Pancreas (tissue), 10 donors: ENCODE measurements at regions not wholly inside any gene's neighbourhood (a gene's known extent, or its start where the extent isn't known, plus 50 kb on each side); places are given as distances from the start of the nearest gene placed in this dataset.

ENCODE experiments used
- ATAC-seq, 4 donors: fragments of 200-7000 bp; cut with Tn5 transposase; one replicate each; pipeline versions ENCODE4 v1.8.0 to v1.9.1; 2020; ENCODE audit warnings: mild to moderate bottlenecking in 4 of 4, moderate library complexity in 4 of 4
- DNase-seq, 6 donors: peaks; one replicate each; pipeline ENCODE4 v3.0.0-alpha.2; 2020
- FAIRE-seq: peaks from 2 replicates; lab custom pipeline; 2012; peaks lifted over from hg19 to GRCh38; lab: Jason Lieb, UNC
- H3K27ac ChIP-seq, 4 donors: fragments of 200-600 bp; sonication (generic); 1 replicate in 3 of 4; 2 replicates in 1 of 4; pipeline versions ENCODE4 v1.5.0 to v1.8.0; 2020
- H3K27me3 ChIP-seq, 4 donors: fragments of 200-600 bp; one replicate each; pipeline ENCODE4 v1.8.0; 2021
- H3K36me3 ChIP-seq, 3 donors: fragments of 200-600 bp; sonication (generic) in 1 of 3; one replicate each; pipeline versions ENCODE4 v1.5.0 to v1.8.0; 2020 to 2021
- H3K4me1 ChIP-seq, 3 donors: fragments of 200-600 bp; one replicate each; pipeline ENCODE4 v1.8.0; 2021
- H3K4me3 ChIP-seq, 4 donors: fragments of 200-600 bp; sonication (generic) in 2 of 4; one replicate each; pipeline versions ENCODE4 v1.5.0 to v1.8.0; 2020 to 2021
- H3K9me3 ChIP-seq, 4 donors: fragments of 200-600 bp; one replicate each; pipeline ENCODE4 v1.8.0; 2021
- WGBS, 2 donors: extraction: QIAGEN DNeasy Blood & Tissue Kit; methylation state at CpG; one replicate each; pipeline ENCODE4 v1.1.7; 2013; 5-methylcytosine and 5-hydroxymethylcytosine counted together
- intact Hi-C, 3 donors: fragments of 100-400 bp; cut with DNase I; formaldehyde crosslinking; loops; one replicate each; pipeline versions ENCODE4 v1.11.1 to v1.14.2; 2022
- TF ChIP-seq, protein P1 (sequence below), 4 donors: fragments of 200-600 bp; sonication (generic) in 3 of 4; IDR thresholded peaks; one replicate each; pipeline versions ENCODE4 v1.5.0 to v1.8.0; 2021; ENCODE audit warnings: antibody characterized with exemption in 4 of 4
- donor health status: healthy with polysubstance abuse.
- donor health status: DM: no; HTN: no; CAD: no; lungs with moderate emphysema.
- donor health status: DM: no; HTN: no; CAD: no.
- donor health status: control.
- donor health status: control.
- donor health status: Bipolar disorder and iron deficiency.
- donor health status: DM: yes; HTN: yes; CAD: no.
- donor health status: DM: no; HTN: no; CAD: no.
- donor health status: DM: no; HTN: no; CAD: no.
- donor health status: DM: yes; HTN: yes; CAD: no.

DNA sequence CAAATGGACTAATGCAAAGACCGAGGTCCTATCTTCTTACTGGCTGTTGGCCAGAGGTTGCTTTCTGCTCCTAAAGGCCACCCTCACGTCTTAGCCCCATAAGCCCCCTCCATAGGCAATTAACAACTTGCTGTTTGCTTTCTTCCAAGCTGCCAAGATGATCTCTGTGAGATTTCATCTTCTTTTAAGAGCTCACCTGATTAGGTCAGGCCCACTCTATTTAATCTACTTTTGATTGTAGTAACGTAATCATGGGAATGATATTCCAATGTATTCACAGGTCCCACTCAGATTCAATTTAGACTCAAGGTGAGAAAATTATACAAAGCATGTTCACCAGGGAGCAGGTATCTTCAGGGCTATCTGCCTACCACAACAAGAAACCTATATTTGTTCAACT lies 84.4 kb upstream of the RAD23B start:
- 63 to 73% methylated on average over 3 of the region's 3 CpGs for WGBS, 2 donors
- no peak overlapping the region for H3K27ac ChIP-seq
- no peak for FAIRE-seq
- no peak for DNase-seq
- no peak for ATAC-seq
- H3K4me1 ChIP-seq, result no peaks in the 10 kb centered on the region
- no peaks in the 10 kb centered on the region for H3K27me3 ChIP-seq
- no peaks in the 10 kb centered on the region for H3K9me3 ChIP-seq
- H3K4me3 ChIP-seq, result no peak overlapping the region
- intact Hi-C loops, result no loop called here
- H3K36me3 ChIP-seq, result no peaks in the 10 kb centered on the region
- TF ChIP-seq, protein P1, sequence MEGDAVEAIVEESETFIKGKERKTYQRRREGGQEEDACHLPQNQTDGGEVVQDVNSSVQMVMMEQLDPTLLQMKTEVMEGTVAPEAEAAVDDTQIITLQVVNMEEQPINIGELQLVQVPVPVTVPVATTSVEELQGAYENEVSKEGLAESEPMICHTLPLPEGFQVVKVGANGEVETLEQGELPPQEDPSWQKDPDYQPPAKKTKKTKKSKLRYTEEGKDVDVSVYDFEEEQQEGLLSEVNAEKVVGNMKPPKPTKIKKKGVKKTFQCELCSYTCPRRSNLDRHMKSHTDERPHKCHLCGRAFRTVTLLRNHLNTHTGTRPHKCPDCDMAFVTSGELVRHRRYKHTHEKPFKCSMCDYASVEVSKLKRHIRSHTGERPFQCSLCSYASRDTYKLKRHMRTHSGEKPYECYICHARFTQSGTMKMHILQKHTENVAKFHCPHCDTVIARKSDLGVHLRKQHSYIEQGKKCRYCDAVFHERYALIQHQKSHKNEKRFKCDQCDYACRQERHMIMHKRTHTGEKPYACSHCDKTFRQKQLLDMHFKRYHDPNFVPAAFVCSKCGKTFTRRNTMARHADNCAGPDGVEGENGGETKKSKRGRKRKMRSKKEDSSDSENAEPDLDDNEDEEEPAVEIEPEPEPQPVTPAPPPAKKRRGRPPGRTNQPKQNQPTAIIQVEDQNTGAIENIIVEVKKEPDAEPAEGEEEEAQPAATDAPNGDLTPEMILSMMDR (IDR thresholded peaks at IDR 0.05), result no peak

DNA sequence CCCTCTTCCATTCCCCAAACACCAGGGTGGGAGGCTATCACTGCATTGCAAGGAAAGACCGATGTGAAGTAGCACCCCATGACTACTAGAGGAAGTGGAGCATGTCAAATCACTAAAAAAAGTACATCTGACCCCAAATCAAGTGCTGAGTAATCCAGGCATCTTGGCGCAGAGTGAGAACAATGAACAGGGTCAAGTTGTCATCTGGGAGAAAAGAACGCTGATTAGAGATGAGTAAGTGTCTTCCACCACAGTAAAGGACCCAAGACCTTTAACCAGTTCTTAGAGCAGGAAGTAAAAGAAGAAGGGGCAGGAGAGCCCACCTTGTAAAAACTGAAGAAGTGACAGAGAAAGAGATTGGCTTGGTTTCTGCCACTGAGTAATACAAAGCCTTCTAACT lies 75.0 kb upstream of the RAD23B start:
- ATAC-seq, result no peak
- Histone ChIP-seq H3K4me3 (no peak overlapping the region), H3K9me3 (no peaks in the 10 kb centered on the region), H3K27ac (no peak overlapping the region), H3K27me3 (no peaks in the 10 kb centered on the region), H3K4me1 (no peaks in the 10 kb centered on the region), H3K36me3 (no peaks in the 10 kb centered on the region)
- DNase-seq, result no peak
- TF ChIP-seq, protein P1 (IDR thresholded peaks at IDR 0.05), result no peak
- 79 to 84% methylated on average over 3 of the region's 3 CpGs for WGBS, 2 donors
- FAIRE-seq, result no peak
- intact Hi-C loops, result no loop called here

DNA sequence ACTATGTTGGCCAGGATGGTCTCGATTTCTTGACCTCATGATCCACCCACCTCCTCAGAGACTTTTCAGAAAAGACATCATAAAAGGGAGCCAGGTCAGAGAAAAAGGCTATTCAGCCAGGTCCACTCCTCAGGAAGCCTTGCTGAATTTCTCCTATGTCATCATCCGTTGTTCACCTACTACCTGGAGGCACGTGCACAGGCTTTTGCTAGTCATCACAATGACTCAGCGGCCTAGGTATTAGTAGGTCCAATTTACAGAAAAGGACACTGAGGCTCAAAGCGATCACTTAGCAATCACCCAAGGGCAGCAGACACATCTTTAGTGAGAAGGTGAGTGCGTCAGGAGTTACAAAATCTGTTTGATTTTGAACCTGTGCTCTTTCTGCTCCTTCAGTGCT lies 72.3 kb upstream of the RAD23B start:
- Histone ChIP-seq H3K36me3 (no peaks in the 10 kb centered on the region), H3K4me1 (no peaks in the 10 kb centered on the region), H3K27me3 (no peaks in the 10 kb centered on the region), H3K4me3 (no peak overlapping the region), H3K27ac (no peak overlapping the region), H3K9me3 (no peaks in the 10 kb centered on the region)
- TF ChIP-seq, protein P1 (IDR thresholded peaks at IDR 0.05), result no peak
- no peak for DNase-seq
- no peak for FAIRE-seq
- intact Hi-C loops, result no loop called here
- no peak for ATAC-seq
- 83 to 85% methylated on average over 6 of the region's 6 CpGs for WGBS, 2 donors

DNA sequence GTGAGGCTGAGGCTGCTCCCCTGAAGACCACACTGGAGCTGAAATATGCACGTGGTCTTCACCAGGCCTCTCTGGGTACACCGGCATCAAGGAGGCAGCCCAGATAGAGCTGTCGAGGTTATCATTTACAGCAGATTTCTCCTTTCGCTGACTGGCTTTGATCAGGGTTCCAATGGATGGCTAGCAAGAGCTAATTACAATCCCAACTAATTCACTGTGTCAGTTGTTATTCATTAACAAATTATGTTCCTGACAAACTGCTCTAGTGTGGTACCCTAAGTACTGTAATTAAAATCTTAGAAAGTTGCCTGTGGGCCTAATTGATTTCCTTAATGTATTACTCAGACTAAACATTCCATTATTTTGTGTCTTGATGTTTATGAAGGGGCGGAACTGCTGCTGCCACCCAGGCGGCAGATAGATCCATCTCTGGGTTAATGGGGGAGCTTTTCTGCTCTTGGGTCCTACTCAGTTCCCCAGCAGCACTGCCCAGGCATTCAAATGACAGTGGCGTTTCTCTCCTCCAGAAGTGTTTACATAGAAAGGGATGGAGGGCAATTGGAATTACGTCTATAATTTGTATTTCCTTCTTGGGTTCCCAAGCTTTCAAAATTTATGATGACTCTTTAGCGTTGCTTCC lies 71.7 kb upstream of the RAD23B start:
- Histone ChIP-seq H3K36me3 (no peaks in the 10 kb centered on the region), H3K27me3 (no peaks in the 10 kb centered on the region), H3K4me3 (no peak overlapping the region), H3K9me3 (no peaks in the 10 kb centered on the region), H3K27ac (no peak overlapping the region), H3K4me1 (no peaks in the 10 kb centered on the region)
- 57 to 61% methylated on average over 9 of the region's 9 CpGs for WGBS, 2 donors
- DNase-seq (no peak), ATAC-seq (no peak), FAIRE-seq (no peak)
- TF ChIP-seq, protein P1 (IDR thresholded peaks at IDR 0.05), result no peak
- intact Hi-C loops, result no loop called here

DNA sequence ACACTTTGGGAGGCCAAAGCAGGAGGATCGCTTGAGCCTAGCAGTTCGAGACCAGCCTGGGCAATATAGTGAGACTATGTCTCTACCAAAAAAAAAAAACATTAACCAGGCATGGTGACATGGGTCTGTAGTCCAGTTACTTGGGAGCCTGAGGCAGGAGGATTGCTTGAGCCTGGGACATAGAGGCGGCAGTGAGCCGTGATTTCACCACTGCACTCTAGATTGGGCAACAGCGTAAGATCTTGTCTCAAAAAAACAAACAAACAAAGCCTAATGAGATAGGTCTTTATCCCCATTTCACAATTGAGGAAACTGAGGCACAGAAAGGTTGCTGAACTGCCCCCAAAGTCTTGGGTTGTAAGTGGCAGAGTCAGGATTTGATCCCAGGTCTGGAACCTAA lies 70.5 kb upstream of the RAD23B start:
- no peak overlapping the region for H3K4me3 ChIP-seq
- TF ChIP-seq, protein P1 (IDR thresholded peaks at IDR 0.05), result no peak
- DNase-seq, result no peak
- FAIRE-seq, result no peak
- no peaks in the 10 kb centered on the region for H3K9me3 ChIP-seq
- intact Hi-C loops, result no loop called here
- no peak for ATAC-seq
- H3K36me3 ChIP-seq, result no peaks in the 10 kb centered on the region
- no peaks in the 10 kb centered on the region for H3K4me1 ChIP-seq
- H3K27me3 ChIP-seq, result no peaks in the 10 kb centered on the region
- H3K27ac ChIP-seq, result no peak overlapping the region
- WGBS, 2 donors, result 92 to 97% methylated on average over 5 of the region's 5 CpGs
